HG03175 (cell line): ENCODE measurements at regions not wholly inside any gene's neighbourhood (a gene's known extent, or its start where the extent isn't known, plus 50 kb on each side); places are given as distances from the start of the nearest gene placed in this dataset.
"Not testable (repeated sequence)": the region's sequence is repeated elsewhere in the genome, so short reads cannot be mapped to it uniquely, and the experiment has no call there.

ENCODE experiments used
- ATAC-seq: cut with Tn5 transposase; IDR thresholded peaks from one replicate; pipeline ENCODE4 v1.9.1; 2021; ENCODE audit warnings: mild to moderate bottlenecking, moderate library complexity; ENCODE audit not compliant: unreplicated experiment

DNA sequence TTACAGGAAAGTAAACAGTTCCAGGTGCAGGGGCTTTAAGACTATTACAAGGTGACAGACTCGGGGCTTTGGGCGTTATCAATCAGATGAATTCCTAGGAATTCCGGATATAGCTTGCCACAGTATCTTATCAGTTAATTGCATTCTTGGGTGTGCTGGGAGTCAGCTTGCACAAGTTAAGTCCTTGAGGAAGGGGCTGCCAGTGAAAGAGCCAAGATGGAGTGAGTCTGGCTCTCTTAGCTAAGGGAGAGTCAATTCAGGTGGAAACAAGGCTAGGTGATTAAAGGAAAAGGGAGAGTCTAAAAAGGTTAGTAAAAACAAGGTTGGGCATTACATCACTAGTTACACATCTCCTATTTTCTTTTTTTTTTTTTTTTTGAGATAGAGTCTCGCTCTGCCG is 199.8 kb upstream of the PRSS16 start:
- ATAC-seq = not testable (repeated sequence)

DNA sequence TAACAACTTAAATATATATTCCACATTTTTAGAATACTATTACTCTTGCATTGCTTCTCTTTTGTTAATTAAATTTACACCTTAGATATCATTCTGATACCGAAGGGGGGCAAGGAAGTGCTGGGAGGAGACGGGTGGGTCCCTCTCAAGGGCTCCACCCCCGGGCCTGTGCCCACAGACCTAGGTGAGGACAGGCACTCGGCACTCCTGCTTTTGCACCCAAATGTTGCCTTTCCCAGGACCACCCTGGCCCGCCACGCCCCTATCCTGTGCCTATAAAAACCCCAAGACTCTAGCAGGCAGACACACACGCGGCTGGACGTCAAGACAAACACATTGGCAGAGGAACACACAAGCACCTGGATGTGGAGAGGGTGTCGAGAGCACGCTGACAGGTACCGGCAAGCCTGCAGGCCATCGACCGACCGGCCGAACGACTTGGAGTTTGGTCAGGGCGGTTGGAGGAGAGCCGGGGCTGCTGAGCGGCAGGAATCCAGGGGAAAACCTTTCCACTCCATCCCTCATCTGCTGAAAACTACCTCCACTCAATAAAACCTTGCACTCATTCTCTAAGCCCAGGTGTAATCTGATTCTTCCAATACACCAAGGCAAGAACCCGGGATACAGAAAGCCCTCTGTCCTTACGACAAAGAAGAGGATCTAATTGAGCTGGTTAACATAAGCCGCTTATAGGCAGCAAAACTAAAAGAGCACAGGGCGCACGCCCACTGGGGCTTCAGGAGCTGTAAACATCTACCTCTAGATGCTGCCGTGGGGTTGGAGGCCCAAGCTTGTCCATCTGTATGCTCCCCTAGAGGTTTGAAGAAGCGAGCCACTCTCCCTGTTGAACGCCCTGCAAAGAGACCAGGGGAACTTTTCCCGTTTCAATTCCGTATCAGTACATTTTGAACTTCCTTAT is 197.4 kb upstream of the PRSS16 start:
- ATAC-seq = no peak

DNA sequence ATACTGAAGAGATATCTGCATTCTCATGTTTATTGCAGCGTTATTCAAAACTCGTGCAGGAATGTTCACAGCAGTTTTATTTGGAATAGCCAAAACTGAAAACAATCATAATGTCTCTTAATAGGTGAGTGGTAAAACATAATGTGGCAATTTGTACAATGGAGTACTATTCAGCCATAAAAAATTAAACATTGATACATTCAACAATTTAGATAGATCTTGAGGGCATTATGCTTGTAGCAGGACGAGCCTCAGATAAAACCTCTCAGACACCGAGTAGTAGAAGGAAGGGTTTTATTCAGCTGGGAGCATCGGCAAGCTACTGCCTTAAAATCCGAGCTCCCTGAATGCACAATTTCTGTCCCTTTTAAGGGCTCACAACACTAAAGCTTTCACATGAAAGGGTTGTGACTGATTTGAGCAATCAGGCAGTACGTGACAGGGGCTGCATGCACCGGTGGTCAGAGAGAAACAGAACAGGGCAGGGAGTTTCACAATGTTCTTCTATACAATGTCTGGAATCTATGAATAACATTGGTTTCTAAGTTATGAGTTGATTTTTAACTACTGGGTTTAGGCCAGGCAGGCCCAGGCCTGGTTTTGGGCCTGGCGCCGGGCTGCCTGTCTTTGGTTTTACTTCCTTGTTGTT is 195.3 kb upstream of the PRSS16 start:
- ATAC-seq = not testable (repeated sequence)

DNA sequence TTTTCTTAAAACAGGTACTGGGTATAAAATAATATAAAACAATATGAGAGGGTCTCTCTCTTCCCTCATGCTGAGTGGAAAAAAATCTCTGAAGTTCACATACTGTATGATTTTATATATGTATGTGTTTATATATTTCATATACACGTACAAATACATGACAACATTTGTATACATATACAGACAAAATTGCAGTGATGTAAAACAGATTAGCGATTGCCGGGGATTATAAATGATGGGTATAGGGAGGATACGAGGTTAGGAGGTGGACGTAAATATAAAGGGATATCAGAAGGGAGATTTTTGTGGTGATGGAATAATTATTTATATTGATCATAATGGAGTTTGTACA is 194.8 kb upstream of the PRSS16 start:
- ATAC-seq = no peak

DNA sequence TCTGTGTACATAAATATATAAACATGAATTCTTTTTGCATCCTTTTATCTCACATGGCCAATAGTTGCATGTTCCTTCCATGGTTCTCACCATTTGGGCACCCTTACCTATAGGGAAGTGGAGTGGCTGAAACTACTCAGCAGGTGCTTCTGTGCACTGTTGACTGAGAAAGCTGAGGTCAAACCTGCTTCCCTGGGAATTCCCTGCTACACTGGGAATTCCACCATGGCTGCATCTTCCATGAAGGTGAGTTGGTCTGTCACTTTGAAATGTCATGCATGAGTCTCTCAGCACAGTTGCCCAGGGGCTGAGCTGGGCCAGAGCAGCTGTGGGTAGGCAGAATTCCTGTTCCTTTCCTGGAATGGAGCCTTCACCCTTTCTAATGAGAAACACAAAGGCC is 193.8 kb upstream of the PRSS16 start:
- ATAC-seq = no peak

DNA sequence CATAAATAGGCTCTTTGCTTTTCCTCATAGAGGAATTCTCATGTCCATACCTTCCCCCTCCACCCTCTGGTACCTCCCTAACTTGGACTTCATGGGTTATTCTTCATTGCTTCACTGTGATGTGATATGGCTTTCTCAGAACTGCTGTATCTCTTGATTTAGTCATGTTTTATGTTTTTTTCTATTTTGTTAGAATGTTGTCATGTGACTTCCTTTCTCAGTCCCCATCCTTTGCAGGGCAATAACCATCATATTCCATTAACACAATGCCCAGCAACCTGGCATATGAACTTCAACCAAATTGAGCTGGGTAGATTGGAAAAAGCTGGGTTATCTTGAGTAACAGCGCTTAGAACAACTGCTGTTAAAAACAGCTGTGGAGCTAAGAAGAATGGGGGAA is 190.9 kb upstream of the PRSS16 start:
- no peak for ATAC-seq

DNA sequence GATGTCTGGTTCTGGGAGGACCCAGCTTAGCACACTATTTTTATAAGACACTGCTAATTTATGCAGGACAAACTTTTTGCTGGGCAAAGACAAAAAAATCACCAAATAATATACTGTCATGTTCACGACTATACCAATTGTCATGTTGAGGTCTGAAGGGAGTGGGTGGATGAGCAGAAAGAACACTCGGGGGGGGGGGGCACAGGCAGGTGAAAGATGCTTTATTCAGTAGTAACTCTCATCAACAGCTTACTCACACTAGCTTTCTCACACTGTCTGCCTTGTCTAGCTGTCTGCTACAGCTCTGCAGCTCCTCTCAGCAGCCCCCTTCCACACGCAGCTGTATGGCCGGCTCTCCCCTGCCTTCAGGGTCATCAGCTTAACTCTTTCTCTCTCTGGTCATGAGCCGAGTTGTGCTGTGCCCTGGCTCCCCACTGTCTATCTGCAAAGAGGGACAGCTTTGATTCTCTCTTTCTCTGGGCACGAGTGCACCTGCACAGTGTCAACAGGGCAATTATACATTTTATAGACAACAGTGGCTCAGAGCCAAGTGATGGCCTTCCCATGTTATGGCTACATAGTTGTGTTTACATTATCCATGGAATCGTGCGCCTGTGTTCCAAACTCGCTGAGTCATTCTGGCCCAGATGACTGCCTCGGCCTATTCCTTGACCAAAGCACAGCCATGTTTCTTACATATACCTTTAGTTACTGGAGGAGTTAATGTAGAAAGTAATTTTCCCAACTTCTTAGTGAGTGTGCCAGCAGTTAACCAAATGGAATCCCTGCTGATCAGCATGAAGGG is 187.7 kb upstream of the PRSS16 start:
- ATAC-seq = no peak

DNA sequence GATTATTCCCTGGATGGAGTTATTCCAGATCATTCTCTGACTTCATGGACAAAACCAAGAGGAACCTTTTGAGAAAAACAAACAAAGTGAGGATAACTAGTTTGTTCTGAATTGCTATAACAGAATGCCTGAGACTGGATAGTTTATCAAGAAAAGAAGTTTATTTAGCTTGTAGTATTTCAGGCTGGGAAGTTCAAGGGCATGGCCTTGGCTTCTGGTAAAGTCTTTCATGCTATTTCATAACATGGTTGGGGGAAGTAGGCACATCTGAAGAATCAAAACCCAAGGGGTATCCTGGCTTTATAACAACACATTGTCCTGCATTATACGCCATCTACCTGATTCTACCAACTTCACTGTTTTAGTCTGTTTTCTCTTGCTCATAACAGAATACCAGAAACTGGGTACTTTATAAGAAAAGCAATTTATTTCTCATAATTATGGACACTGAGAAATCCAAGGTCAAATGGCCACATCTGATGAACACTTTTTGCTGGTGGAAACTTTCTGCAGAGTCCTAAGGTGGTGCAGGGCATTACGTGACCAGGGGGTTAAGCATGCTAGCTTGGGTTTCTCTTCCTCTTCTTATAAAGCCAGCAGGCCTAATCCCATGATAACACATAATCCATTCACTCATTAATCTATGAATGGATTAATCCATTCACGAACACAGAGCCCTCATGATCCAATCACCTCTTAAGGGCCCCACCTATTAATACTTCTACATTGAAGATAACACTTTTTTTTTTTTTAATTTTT is 186.1 kb upstream of the PRSS16 start:
- ATAC-seq = no peak

DNA sequence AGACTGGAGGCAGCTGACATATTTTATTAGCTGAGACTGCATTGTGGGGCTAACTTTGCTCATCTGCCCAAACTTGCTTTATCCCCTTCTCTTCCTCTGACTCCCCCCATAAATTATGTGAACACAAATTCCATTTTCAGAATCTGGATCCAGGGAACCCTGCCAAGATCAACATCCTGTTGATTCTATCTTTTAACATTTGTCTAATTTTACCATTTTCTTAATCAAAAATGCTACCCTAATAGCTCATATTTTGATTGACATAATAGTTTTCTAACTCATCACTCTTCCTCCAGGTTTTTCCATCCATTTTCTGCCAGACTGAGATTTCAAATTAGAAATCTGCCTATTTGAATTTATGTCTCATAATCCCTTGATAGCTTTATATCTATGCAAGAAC is 184.7 kb upstream of the PRSS16 start:
- no peak for ATAC-seq

DNA sequence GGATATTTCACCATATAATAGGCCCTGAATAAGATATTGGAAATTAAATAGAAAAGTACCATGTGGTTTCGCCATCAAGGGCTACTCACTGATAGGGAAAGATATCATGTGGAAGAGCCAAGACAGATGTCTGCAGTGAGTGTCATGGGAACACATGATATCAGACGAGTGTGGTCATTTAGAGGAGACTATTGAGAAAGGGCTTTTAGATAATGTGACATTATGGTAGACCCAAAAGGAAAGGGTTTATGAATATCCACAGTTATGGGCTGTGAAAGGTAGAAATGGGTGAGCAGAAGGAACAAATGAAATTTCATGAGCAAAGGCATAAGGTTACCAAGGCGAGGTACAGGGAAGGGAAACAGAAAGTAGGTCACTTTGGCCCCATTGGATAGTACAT is 182.3 kb upstream of the PRSS16 start:
- no peak for ATAC-seq

DNA sequence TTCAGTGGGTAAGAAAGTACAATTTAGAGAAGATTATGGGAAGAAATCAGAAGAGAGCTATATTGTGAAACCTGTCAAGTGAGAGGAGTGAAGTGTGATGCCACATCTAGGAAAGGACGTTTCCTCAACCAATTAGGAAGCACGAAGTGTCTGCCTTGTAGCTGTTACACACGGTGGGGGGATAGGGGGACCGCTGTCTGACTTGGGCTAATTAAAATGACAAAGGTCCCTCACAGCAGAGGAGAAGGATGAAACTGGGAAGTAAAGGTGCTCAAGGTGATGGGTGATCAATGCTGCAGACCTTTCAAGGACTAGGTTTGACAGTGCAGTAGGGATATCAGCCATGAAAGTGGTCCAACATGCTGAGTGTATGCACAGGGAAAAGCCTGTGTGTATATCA is 181.1 kb upstream of the PRSS16 start:
- no peak for ATAC-seq

DNA sequence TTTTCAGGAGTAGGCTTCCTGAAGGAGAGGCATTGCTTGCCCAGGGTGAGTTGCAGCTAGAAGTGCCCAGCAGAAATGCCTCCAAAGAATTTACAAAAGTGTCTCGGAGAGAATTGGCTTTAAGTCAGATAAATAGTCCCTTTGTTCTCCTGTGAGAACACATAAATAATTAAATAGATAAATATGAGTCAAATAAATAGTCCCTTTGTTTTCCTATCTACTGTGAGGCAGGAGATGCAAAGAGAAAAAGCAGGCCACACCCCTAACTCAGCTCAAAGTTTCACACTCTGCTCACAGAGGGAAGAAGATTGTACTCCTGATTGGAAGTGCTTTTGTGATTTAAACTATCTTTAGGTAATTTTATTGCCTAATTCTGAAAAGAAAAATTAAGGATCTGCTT is 180.7 kb upstream of the PRSS16 start:
- no peak for ATAC-seq

DNA sequence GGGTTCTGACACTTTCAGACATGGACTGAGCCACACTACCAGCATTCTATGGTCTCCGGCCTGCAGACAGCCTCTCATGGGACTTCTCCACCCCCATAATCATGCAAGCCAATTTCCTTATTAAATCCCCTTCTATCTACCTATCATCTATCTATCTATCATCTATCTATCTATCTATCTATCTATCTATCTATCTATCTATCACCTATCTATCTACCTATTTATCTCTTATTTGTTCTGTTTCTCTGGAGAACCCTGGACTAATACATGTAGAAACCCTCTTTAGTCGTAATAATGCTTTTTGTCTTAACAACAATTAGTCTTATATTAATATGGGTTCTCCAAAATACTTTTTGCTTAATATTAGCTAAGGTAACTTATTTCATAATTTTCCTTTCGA is 174.1 kb upstream of the PRSS16 start:
- no peak for ATAC-seq

DNA sequence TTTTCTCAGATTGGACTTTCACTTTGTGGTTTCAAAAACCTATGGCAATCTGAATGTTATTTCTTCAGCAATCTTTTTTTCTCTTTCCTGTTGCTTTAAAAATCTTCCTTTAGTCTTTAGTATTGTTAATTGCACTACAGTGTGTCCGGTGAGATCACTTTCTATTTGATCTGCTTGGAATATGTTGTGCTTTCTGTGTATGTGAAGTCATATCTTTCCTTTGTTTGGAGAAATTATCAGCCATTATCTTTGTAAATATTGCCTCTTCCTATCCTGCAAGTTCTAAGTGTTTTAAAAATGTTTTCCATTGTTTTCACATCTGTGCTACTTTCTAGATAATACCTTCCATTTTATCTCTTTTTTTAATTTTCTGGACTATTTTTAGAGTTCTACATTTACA is 171.4 kb upstream of the PRSS16 start:
- ATAC-seq = no peak

DNA sequence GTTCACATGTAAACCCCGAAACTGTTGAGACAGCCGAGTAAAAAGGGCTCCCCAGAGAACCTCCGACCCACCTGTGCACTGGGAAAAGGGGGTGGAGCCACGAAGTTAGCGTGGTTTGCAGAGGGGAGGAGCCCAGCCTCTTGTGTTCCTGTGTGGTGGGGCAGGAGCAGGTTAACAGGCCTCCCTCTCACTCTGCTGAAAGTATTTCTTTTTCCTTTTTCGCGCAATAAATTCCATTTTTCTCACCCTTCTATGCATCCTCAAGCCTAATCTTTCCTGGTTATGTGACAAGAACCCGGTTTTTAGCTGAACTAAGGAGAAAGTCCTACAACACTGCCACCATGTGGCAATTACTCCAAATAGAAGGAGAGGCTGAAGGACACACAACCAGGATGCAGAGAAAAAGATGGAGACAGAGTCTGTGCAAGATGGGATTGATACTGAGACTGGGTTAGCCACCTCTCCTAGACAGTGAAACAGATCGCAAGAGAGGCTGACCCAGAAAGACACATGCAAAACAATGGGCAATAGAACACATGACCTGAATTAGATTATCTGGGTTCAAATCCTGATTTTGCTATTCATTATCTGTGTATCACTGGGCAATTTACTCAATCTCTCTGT is 168.7 kb upstream of the PRSS16 start:
- ATAC-seq = peak; percentile 73

DNA sequence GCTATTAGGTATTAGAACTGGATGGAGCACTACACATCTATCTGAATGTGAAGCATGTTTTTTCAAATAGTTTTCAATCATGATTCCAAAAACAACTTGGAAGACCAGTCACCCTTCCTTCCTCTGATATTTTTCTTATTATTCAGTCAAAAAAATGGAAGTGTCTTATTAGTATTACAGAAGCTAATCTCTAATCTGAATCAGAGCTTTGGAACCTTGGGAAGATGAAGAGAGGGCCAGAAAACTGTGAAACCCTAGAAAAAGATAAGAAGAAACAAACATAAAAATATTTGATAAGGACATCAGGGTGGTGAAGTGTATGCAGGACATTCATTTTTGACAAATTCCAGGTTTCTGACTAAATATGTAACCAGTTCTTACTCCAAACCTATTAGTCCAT is 166.3 kb upstream of the PRSS16 start:
- ATAC-seq = no peak

DNA sequence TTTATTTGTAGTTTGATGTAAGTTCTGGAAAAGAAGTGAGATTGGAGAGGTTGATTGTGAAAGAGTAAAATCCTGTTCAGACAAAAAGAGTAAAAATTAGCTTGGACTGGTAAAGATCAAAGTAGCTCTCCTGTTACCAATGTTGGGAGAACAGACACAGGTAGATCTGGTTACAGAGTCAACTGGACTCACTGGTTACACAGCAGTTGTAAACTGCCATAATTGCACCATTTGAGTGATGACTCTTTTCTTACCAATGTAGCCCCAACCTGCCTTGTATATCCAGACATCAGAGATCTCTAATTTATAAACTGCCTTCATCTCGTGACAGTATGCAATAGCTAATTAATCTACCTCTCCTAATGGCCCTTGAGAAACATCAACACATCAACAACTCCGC is 165.6 kb upstream of the PRSS16 start:
- ATAC-seq = no peak

DNA sequence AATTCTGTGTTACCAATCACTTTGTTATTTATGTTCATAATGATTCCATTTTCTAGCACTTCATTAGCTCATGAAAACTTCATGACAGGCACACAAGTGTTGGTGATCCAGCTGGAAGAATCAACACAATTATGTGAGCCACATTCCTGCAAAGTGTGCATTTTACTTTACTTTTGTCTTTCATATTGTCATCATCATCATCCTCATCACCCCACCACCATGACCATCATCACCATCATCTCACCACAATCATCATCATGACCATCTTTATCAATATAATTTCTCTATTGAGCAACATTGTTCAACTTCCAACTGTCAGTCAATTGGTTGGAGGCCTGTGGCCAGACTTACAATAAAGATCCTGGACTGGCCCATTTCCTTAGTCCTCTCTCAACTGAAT is 159.4 kb upstream of the PRSS16 start:
- ATAC-seq = no peak

DNA sequence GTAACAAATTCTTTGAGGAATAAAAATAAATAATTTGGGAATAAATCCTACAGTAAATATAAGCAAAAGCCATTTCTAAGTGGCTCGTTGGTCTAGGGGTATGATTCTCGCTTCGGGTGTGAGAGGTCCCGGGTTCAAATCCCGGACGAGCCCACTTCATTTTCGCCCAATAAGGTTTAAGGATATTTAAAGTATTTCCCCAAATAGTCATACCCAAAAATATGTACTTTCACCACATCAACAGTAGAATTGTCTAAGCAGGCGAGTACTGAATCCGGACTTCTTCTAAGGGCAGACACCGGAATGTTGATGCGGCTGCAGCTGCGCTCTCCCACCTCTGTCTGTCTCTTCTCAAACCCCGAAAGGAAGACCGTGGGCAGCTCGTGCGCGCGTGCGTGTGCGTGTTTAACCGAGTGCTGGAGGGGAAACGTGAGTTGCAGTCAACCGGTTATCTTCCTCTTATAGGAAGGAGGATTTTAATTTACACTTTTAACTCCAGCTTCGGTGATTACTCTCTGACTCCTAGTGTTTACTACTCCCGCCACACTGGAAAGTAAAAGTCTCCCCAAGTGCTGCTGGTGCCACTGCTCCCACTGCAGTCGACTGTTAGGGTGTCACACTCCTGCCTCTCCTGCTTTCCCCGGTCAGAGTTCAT is 155.7 kb upstream of the PRSS16 start:
- ATAC-seq = no peak

DNA sequence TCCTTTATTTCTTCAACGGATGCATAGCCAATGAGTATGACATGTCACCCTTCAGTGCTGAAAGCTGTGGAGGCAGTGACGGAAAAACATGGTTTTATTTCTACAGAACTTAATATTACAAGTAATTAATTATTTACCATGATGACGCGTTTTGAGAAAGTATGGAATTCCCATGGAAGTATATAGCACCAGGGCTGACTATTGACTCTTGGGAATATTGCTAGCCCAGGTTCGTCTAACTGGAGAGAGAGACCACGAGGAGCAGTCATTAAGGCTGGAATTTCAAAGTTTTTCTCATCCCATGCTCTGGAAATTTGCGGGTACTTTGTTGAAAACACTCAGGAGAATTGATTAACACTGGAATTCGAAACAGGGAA is 155.2 kb upstream of the PRSS16 start:
- ATAC-seq = no peak
